CD4-positive, alpha-beta T cell treated with Interleukin-15 for 4 hours (primary cell): ENCODE measurements at regions not wholly inside any gene's neighbourhood (a gene's known extent, or its start where the extent isn't known, plus 50 kb on each side); places are given as distances from the start of the nearest gene placed in this dataset.
"Not testable (repeated sequence)": the region's sequence is repeated elsewhere in the genome, so short reads cannot be mapped to it uniquely, and the experiment has no call there.

Experiments
- DNase-seq: peaks from one replicate; pipeline ENCODE4 v3.0.0-alpha.2; 2020; ENCODE audit warnings: low spot score

GRCh38 chr6:141580131-141580530 lies 552.6 kb upstream of the GJE1 start:
- no peak for DNase-seq

GRCh38 chr6:141576751-141577150 lies 556.0 kb upstream of the GJE1 start:
- no peak for DNase-seq

- DNase-seq, result peak; percentile 71
Observed at GRCh38 chr6:141562851-141563763, 569.6 kb upstream of the GJE1 start.

- peak; percentile 10 for DNase-seq
Observed at GRCh38 chr6:141562186-141562811, 570.4 kb upstream of the GJE1 start.

- DNase-seq, result no peak
Observed at GRCh38 chr6:141561154-141561553, 571.6 kb upstream of the GJE1 start.

- no peak for DNase-seq
Observed at GRCh38 chr6:141552463-141552862, 580.3 kb upstream of the GJE1 start.

GRCh38 chr6:141552031-141552430 lies 580.7 kb upstream of the GJE1 start:
- no peak for DNase-seq

- no peak for DNase-seq
Observed at GRCh38 chr6:141551318-141551717, 581.4 kb upstream of the GJE1 start.

GRCh38 chr6:141550471-141550870 lies 582.3 kb upstream of the GJE1 start:
- no peak for DNase-seq

- no peak for DNase-seq
Observed at GRCh38 chr6:141548966-141549365, 583.8 kb upstream of the GJE1 start.

- DNase-seq, result no peak
Observed at GRCh38 chr6:141541581-141542324, 591.0 kb upstream of the GJE1 start.

- no peak for DNase-seq
Observed at GRCh38 chr6:141540207-141540606, 592.5 kb upstream of the GJE1 start.

- DNase-seq, result no peak
Observed at GRCh38 chr6:141539617-141540016, 593.1 kb upstream of the GJE1 start.

GRCh38 chr6:141532211-141532610 lies 600.5 kb upstream of the GJE1 start:
- DNase-seq, result no peak

GRCh38 chr6:141531040-141531439 lies 601.7 kb upstream of the GJE1 start:
- DNase-seq, result no peak

- no peak for DNase-seq
Observed at GRCh38 chr6:141528596-141528995, 604.1 kb upstream of the GJE1 start.

GRCh38 chr6:141526985-141527384 lies 605.7 kb upstream of the GJE1 start:
- no peak for DNase-seq

GRCh38 chr6:141521440-141521839 lies 611.3 kb upstream of the GJE1 start:
- DNase-seq, result no peak

- no peak for DNase-seq
Observed at GRCh38 chr6:141513830-141514229, 618.9 kb upstream of the GJE1 start.

GRCh38 chr6:141510803-141511202 lies 621.9 kb upstream of the GJE1 start:
- no peak for DNase-seq

GRCh38 chr6:141506062-141506461 lies 626.7 kb upstream of the GJE1 start:
- DNase-seq, result not testable (repeated sequence)

- not testable (repeated sequence) for DNase-seq
Observed at GRCh38 chr6:141504318-141504717, 628.4 kb upstream of the GJE1 start.

GRCh38 chr6:141501616-141502015 lies 631.1 kb upstream of the GJE1 start:
- DNase-seq, result no peak
